Uterus (tissue), 3 donors: ENCODE measurements at regions not wholly inside any gene's neighbourhood (a gene's known extent, or its start where the extent isn't known, plus 50 kb on each side); places are given as distances from the start of the nearest gene placed in this dataset.

Source experiments
- DNase-seq, 2 donors: peaks; one replicate each; pipeline ENCODE4 v3.0.0-alpha.2; 2019 to 2020
- H3K27ac ChIP-seq, 2 donors: fragments of 200-600 bp; sonication (generic); 1 replicate in 1 of 2; 2 replicates in 1 of 2; pipeline ENCODE4 v1.5.1; 2016 to 2018
- H3K27me3 ChIP-seq, 2 donors: fragments of 200-600 bp; sonication (generic); one replicate each; pipeline ENCODE4 v1.5.1; 2018 to 2019; ENCODE audit warnings: control low read depth in 1 of 2
- H3K36me3 ChIP-seq, 2 donors: fragments of 200-600 bp; sonication (generic); one replicate each; pipeline ENCODE4 v1.5.1; 2019; ENCODE audit warnings: control low read depth in 1 of 2
- H3K4me1 ChIP-seq, 2 donors: fragments of 200-600 bp; sonication (generic); one replicate each; pipeline ENCODE4 v1.5.1; 2018 to 2019; ENCODE audit warnings: control low read depth in 1 of 2
- H3K4me3 ChIP-seq, 2 donors: fragments of 200-600 bp; sonication (generic); 1 replicate in 1 of 2; 2 replicates in 1 of 2; pipeline ENCODE4 v1.5.1; 2018 to 2019; ENCODE audit warnings: mild to moderate bottlenecking in 1 of 2
- H3K9me3 ChIP-seq, 2 donors: fragments of 200-600 bp; sonication (generic); one replicate each; pipeline ENCODE4 v1.5.1; 2019; ENCODE audit warnings: control low read depth in 1 of 2
- CTCF ChIP-seq, 4 experiments: fragments of 200-600 bp in 2 of 4; fragments of 450-650 bp in 2 of 4; sonication (generic) in 2 of 4; IDR thresholded peaks; one replicate each; pipeline ENCODE4 v1.5.1; 2016 to 2019; ENCODE audit warnings: antibody characterized with exemption in 4 of 4, mild to moderate bottlenecking in 2 of 4, moderate library complexity in 1 of 4
- POLR2A ChIP-seq, 2 donors: fragments of 450-650 bp; IDR thresholded peaks; one replicate each; pipeline ENCODE4 v1.6.1; 2016; ENCODE audit warnings: antibody characterized with exemption in 2 of 2, mild to moderate bottlenecking in 1 of 2, moderate library complexity in 1 of 2
- intact Hi-C: fragments of 100-400 bp; cut with DNase I; formaldehyde crosslinking; loops from one replicate; pipeline ENCODE4 v1.15.1; 2023; ENCODE audit warnings: low total_unique reads
- donor health status: DM: yes; HTN: yes; CAD: no.

GRCh38 chr13:79867254-79867653 lies 386.3 kb downstream of the NDFIP2 start:
- H3K27ac ChIP-seq, result no peak overlapping the region
- H3K4me3 ChIP-seq, result no peak overlapping the region
- no peaks in the 10 kb centered on the region for H3K36me3 ChIP-seq
- intact Hi-C loops, result no loop called here
- no peaks in the 10 kb centered on the region for H3K27me3 ChIP-seq
- TF ChIP-seq CTCF (IDR thresholded peaks at IDR 0.05), result no peak
- no peak for TF ChIP-seq POLR2A (IDR thresholded peaks at IDR 0.05)
- no peak for DNase-seq
- H3K9me3 ChIP-seq, result no peaks in the 10 kb centered on the region
- H3K4me1 ChIP-seq, result no peaks in the 10 kb centered on the region

- TF ChIP-seq POLR2A (IDR thresholded peaks at IDR 0.05) (no peak), CTCF (IDR thresholded peaks at IDR 0.05) (no peak)
- H3K27ac ChIP-seq, result no peak overlapping the region
- H3K4me1 ChIP-seq, result no peaks in the 10 kb centered on the region
- H3K4me3 ChIP-seq, result no peak overlapping the region
- no peaks in the 10 kb centered on the region for H3K27me3 ChIP-seq
- no peaks in the 10 kb centered on the region for H3K9me3 ChIP-seq
- intact Hi-C loops, result no loop called here
- no peak for DNase-seq
- H3K36me3 ChIP-seq, result no peaks in the 10 kb centered on the region
Observed at GRCh38 chr13:79866436-79866835, 385.5 kb downstream of the NDFIP2 start.

- H3K27me3 ChIP-seq, result no peaks in the 10 kb centered on the region
- TF ChIP-seq POLR2A (IDR thresholded peaks at IDR 0.05) (no peak), CTCF (IDR thresholded peaks at IDR 0.05) (no peak)
- no peak overlapping the region for H3K27ac ChIP-seq
- no peaks in the 10 kb centered on the region for H3K4me1 ChIP-seq
- no peak overlapping the region for H3K4me3 ChIP-seq
- no peaks in the 10 kb centered on the region for H3K9me3 ChIP-seq
- intact Hi-C loops, result no loop called here
- DNase-seq, result no peak
- no peaks in the 10 kb centered on the region for H3K36me3 ChIP-seq
Observed at GRCh38 chr13:79862515-79862914, 381.6 kb downstream of the NDFIP2 start.

GRCh38 chr13:79861731-79862130 lies 380.8 kb downstream of the NDFIP2 start:
- intact Hi-C loops, result no loop called here
- H3K27me3 ChIP-seq, result no peaks in the 10 kb centered on the region
- DNase-seq, result no peak
- H3K4me3 ChIP-seq, result no peak overlapping the region
- H3K27ac ChIP-seq, result no peak overlapping the region
- no peak for TF ChIP-seq POLR2A (IDR thresholded peaks at IDR 0.05)
- TF ChIP-seq CTCF (IDR thresholded peaks at IDR 0.05), result no peak
- H3K9me3 ChIP-seq, result no peaks in the 10 kb centered on the region
- no peaks in the 10 kb centered on the region for H3K36me3 ChIP-seq
- H3K4me1 ChIP-seq, result no peaks in the 10 kb centered on the region

GRCh38 chr13:79860791-79861190 lies 379.8 kb downstream of the NDFIP2 start:
- Histone ChIP-seq H3K27me3 (no peaks in the 10 kb centered on the region), H3K4me3 (no peak overlapping the region), H3K27ac (no peak overlapping the region), H3K9me3 (no peaks in the 10 kb centered on the region), H3K36me3 (no peaks in the 10 kb centered on the region), H3K4me1 (no peaks in the 10 kb centered on the region)
- TF ChIP-seq CTCF (IDR thresholded peaks at IDR 0.05) (no peak), POLR2A (IDR thresholded peaks at IDR 0.05) (no peak)
- intact Hi-C loops, result no loop called here
- DNase-seq, result no peak
